HG02870 (cell line): ENCODE measurements at regions not wholly inside any gene's neighbourhood (a gene's known extent, or its start where the extent isn't known, plus 50 kb on each side); places are given as distances from the start of the nearest gene placed in this dataset.
"Not testable (repeated sequence)": the region's sequence is repeated elsewhere in the genome, so short reads cannot be mapped to it uniquely, and the experiment has no call there.

Experiments used
- ATAC-seq: cut with Tn5 transposase; IDR thresholded peaks from one replicate; pipeline ENCODE4 v1.9.1; 2021; ENCODE audit warnings: mild to moderate bottlenecking, moderate library complexity; ENCODE audit not compliant: unreplicated experiment

DNA sequence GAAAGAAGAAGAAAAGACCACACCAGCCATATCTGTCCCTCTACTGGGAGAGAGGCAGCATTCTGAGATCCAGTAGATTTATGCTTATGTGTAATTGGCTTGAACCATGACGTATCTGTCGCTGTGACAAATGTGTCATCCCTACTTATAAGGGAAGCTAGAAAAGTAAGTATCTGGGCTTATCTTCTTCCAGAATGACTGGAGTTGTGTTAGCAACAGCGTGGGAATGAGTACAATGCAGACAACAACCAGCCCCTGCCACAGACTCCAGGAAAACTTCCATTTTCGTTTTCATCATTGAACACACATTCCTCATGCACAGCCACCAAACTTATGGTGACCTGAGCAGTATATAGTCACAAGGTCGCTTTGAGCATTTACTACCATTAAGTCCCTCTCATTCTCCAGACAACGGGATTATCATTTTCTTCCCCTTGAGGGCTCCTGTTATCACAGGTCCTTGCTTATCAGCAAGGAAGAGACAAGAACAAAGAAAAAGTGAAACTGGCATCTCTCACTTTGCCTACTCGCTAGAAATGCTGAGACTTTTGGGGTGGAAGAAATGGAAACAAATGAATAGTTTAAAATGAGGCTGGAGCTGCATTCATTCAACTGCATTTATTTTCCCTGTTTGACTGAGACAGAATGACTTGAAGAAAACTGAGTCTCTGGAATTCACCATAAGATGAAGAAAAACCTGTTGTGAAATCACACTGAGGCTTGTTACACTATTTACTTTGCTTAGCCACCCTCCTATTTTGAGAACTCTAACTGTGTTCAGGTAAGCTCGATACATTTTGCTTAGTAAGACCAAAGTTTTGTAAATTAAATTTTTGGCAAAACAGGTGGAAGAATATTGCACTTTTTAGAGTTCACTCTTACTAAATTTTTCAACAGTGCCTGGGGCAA, 149.3 kb upstream of the FOXQ1 start:
- ATAC-seq = no peak

DNA sequence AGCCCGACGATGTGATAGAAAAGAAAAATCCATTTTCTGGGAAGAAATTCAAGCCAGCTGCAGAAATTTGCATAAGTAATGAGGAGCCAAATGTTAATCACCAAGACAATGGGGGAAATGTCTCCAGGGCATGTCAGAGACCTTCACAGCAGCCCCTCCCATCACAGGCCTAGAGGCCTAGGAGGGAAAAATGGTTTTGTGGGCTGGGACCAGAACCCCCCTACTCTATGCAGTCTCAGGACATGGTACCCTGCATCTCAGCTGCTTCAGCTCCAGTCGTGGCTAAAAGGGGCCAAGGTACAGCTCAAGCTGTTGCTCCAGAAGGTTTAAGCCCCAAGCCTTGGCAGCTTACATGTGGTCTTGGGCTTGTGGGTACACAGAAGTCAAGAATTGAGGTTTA, 155.5 kb upstream of the FOXQ1 start:
- not testable (repeated sequence) for ATAC-seq

DNA sequence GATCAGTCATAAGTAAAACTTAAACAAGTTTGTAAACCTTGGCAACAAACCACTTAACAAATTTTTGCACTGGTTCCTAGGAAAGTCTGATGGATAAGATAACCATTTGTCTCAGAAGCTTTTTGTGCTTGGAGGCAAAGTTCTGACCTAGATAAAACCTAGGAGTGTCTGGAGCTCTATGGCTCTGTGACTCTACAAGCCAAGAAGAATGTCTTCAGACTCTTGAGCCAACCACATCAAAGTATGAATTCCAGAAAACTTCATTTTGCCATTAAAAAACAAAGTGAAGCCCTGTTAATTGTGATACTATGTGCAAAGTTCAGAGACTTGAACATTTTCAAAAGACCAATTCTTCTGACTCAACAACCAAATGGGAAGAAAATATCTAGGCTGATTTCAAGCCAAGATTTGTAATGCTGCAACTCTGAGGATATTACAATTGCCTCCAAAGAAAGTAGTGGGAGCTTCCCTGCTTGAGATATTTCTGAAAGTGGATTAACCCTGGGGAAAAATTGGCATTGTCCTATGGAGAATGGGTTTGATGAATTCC, 158.1 kb upstream of the FOXQ1 start:
- ATAC-seq = no peak

DNA sequence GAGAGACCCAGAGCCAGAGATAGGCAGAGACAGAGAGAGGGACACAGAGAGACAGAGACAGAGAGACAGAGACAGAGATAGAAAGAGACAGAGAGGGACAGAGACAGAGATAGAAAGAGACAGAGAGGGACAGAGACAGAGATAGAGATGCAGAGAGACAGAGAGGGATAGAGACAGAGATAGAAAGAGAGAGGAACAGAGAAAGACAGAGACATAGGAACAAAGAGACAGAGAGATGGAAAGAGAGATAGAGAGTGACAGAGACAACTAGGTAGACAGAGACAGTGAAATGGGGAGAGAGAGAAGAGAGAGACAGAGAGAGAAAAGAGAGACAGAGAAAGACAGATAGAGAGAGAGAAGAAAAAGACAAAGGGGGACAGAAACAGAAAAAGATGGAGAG, 165.4 kb upstream of the FOXQ1 start:
- no peak for ATAC-seq

DNA sequence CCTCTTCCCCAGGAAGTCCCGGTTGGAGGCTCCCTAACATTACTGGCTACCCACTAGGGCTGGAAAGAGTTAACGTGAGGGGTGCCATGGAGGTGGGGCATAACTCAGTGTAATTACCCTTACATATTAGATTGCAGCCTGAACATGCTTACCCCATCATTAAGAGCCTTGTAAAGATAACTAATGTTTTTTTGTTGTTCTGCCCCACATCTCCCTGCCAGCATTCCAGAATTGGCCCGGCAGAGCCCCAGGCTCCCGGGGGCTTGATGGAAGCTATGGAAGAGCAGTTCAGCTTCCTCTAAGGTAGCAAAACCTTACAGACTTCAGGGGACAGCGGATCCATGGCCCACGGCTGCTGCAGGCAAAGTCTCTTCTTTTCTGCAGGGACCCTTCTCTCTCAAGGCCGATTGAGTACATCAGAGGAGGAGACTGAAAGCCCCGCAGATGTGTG, 166.1 kb upstream of the FOXQ1 start:
- no peak for ATAC-seq

DNA sequence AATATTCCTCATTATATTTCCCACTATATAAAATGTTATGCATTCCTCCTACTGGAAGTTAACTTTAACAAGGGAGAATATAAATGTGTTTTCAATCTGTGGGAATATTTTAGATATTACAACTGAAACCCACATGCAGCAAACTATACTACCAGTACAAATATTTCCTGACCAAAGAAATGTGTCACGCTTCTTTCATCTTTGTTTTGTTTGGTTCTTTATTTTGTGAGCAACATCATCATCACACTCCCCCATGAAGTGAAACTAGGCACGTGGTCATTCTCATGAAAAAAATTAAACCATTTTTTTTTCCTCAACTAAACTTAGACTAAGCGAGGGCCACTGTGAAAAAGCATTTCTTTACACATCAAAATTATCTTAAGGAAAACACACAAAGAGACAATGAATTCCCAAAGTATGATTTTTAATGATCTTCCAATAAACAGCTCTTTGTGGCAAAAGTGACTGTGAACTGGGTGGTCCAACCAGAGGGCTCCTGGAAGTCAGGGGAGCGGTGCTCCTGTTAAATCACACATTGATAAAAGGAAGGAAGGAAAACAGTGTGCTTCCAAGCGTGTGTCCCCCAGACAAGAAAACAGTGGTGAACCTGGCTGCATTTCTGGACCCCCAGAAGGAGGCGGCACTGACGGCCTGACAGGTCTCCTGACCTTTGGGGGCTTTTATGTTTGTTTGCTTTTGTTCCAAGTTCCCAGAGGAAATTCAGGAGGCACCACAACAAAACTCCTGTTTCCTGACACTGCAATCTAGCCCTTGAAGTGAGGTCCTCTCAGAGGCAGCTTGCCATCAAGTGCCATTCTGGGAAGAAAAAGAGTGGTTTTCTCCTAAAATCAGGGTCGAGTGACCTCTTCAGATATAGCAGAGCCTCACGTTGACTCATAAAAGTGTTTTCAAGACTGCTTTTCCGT, 166.8 kb upstream of the FOXQ1 start:
- ATAC-seq = no peak

DNA sequence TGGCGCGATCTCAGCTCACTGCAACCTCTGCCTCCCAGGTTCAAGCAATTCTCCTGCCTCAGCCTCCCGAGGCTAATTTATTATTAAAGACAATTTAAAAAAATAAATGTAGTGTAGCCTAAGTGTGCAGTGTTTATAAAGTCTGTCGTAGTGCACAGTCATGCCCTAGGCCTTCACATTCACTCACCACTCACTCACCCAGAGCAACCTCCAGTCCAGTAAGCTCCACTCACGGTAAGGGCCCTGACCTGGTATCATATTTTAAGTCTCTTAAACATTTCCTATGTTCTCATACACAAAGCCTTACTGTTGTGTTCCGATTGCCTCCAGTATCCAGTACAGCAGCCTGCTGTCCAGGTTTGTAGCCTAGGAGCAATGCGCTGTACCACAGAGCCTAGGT, 168.2 kb upstream of the FOXQ1 start:
- ATAC-seq = no peak

DNA sequence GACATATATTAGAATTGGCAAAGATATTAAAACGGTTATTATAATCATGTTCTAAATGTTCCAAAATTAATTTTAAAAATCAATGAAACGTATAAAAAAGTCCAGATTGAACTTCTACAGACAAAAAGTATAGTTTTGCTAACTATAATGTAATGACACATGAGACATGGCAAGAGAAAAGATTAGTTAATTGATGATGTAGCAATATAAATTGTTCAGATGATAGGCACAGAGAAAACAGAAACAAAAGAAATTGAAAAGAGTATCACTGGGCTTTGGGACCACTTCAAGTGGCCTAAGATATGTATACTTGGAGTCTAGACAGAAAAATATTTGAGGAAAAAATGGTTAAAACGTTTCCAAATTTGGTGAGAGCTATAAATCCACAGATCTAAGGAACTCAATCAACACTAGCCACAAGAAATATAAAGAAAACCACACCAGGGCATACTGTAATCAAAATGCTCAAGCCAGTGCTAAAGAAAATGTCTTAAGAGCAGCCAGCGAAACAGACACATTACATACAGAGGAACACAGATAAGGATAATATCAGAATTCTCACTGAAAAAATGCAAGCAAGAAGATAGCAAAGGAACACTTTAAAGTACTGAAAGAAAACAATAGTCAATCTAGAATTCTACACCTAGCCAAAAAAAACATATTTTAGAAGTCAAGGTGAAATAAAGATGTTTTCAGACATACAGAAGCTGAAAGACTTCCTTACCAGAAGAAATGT, 172.6 kb upstream of the FOXQ1 start:
- no peak for ATAC-seq

DNA sequence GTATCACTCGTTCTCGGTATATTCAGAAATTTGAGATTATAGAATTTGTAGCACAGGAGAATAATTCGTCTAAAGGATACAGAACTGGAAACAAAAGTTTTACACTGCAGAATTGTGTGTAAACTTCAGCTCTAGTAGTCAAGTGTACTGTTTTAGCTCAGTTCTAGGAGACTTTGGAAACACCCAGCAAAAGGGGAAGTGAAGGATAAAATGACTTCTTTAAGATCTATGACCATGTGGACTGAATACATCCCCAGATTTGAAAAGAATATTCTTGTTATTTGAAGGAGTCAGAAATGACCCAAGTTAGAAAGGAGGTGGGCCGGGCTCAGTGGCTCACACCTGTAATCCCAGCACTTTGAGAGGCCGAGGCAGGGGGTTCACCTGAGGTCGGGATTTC, 174.0 kb upstream of the FOXQ1 start:
- ATAC-seq = no peak

DNA sequence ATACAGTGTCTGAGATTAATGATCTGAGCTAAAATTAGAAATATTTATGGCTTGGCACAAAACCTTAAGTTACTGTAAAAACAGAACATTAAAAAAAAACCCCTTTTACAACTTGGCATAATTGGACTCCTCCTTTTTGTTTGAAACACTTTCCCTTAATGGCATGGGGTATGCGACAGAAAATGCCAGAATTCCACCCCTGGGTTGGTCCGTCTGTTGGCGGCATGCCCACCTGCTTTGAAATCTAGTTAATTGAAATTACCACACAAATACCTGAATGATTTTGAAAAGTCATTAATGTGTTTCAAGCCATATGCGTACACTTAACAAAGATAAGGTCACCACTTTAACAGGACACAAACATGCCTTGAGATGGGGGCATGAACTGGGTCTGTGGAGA, 175.1 kb upstream of the FOXQ1 start:
- ATAC-seq = no peak

DNA sequence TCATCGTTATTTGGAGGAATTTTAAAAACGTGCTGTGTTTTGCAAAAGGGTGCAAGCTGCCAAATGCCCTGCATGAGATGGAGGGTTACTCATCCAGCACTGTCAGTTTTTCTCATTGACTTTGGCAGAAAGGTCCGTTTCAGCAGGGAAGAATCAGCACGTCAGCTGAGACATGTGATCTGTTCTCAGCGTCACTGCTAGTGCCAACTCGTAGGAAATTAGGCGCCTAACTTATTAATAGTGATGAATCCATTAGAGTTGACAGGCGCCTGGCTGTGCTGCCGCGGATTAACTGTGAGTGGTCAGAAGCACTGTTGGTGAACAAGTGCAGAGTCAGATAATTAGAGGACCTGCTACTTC, 175.5 kb upstream of the FOXQ1 start:
- ATAC-seq = no peak

DNA sequence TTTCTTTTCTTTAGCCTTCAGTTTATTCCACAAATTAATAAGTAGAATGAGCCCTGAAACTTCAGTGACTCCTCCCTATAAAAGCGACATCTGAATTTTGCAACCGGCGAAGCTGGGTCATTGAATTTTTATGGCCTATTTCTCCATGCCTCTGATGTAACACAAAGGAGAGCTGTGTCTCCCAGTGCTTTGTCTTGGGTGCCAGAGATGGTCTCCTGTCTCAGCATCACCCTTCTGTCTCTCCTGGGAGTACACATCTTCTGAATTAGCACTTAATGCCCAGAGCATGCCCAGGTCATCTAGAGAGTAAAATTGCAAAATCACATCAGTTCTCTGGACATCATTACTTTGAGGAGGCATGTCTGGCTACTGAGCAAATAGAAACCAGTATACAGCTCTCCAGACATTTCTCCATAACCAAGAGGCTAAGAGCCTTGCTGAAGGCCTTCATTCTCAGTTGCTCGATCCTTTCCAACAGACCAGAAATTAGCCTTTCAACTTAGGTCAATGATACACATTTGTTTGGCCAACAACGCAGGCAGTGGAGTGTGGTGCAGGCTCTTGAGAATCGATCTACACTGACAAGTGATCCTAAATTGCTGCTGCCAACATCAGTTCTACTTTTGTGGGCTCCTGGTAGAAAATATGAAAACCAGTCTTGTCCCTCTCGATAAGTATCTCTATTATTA, 176.0 kb upstream of the FOXQ1 start:
- no peak for ATAC-seq

DNA sequence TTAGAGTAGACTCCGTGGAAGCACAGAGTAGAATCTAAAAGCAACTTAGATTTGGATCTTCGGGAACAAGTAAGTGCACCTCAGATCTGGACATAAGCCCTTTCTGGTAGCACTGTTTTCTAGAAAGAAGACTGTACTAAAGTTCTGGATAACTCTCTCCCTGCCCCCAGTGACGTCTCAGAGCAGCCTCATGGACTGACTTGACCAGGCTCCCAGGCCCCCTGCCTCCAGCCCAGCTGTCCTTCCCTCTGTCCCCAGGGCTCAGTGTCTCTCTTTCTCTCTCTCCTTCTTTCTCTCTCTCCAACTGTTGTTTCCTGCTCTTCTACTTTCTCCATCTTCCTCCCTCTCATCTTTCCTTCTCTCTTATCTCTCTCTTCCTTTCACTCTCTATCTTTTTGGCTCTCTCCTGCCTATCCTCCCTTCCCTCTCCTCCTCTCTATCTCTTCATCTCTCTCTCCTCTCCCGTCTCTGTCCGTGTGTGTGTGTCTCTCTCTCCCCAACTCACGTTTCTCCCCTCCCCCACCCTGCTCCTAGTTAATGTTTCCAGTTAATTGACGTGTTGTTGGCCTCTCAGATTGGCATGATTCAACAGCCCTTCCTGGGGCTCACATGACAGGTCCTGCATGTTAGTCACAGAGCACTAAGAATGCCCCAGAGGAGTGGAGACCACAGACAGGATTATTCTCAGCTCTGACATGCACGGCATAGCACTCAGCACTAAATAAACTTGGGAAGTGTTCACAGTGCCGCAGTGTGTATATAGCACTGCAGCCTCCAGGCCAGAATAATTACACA, 180.4 kb upstream of the FOXQ1 start:
- ATAC-seq = no peak

DNA sequence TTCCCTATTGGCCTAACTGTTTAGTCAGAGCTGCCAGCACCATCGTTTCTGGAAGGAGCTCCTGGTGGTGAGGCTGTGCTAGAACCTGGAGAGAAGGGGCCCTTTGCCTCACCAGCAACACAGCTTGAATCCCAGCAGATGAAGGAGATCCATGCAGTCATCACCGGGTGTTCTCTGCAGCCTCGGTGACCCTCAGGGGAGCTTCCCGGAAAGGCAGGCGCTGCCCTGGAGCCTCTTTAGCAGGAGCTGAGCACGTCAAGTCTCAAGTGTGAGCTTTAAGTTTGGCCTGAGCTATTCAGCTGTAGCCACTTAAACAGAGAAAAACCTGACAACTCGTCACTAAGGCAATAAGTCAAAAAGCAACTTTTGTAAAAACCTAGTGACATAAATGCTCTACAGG, 181.2 kb upstream of the FOXQ1 start:
- ATAC-seq = no peak

DNA sequence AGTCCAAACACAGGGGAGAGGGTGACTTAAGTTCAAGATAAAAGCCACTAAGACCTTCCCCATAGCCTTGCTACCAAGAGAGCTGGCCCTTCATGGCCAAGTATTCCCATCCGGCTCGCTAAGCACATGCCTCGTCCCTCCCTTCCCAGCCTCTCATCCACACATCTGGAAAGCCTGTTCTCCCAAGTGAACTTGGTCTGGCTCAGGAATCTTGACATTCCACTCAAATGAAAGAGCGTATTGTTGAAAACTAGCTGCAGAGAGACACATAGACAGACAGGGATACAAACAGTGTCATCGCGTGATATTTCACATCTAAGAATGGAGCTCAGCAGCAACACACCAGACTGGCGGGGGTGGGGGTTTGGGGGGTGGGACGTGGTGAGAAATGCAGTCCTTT, 182.8 kb upstream of the FOXQ1 start:
- ATAC-seq = no peak

DNA sequence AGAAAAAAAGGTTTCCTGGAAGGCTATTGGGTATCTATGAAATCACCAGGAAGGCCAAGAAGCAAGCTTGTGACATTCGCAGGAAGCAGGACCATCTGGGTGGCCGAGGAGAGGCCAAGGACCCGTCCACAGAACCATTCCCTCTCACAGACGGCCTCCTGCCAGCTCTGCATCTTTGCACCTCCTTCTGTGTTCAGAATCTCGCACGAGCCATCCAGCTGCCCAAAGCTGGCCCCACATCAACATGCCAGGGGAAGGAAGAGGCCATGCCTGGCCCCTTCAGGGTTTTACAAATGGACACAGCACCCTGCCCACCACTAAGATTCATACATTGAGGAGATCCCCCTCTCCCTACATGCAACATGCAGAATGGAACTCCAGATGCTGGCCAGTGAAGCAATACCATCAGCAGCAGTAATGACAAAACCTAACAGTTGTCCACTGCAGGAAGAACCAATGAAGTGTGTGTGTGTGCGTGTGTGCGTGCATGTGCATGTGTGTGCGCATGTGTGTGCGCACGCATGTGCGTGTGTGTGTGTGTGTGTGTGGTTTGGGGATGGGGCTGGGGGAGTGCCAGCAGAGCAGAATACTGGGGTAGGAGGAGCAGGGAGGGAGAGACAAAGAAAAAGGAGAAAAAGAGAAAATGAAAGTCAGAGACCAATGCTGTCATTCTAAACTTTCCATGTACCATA, 184.2 kb upstream of the FOXQ1 start:
- no peak for ATAC-seq

DNA sequence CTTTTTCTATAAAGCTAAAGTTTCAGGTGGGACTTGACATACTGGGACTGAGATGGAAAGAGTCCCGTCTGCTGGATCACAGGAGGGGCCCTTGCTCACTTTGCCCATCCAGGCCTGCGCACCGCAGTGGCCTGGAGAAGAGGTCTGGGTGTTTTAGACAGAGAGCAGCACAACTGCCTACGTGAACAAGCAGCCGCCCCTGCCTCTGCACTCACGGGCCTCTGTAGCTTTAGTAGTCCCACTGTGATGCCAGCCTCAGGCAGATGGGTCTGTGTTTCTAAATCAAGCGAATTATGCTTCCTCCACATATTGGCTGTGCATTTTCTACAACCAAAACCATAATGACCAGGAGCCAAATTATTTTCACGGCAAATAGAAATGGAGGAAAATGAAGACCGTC, 184.8 kb upstream of the FOXQ1 start:
- ATAC-seq = no peak

DNA sequence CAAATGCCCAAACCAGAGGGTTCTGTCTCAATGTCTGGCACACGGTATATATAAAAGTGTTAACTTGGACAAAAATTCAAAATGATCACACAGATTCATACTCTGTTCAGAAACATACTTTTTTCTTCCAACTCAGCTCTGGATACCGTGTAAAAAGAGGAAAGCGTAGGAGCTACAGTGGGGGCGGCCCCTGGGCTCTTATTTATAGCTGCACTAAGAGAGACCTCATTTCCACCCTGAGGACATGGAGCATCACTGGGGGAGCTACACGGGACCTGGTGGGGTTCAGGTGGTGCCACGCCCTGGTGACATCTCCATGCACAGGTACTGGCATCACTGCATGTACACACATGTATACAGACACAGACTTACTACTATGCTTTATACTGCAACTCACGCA, 185.9 kb upstream of the FOXQ1 start:
- no peak for ATAC-seq

DNA sequence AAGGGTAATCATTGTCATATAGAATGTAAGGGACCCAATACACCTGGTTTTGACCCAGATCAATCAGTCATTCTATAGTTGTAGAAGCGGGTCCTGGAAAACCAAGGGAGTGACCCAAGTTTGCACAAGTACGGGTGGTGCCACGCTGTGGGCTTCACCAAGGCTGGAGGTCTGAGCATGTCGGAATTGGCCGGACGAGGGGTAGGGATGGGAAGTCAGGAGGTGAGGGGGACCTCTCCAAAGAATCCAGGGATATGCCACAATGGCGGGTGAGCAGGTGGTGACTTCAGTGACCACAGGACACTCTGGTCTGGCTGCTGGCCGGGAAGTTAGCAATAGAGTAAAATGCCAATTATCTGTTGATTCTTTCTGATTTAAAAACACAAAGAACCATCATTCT, 186.6 kb upstream of the FOXQ1 start:
- ATAC-seq = no peak
